ENCODE measurements at regions not wholly inside any gene's neighbourhood (a gene's known extent, or its start where the extent isn't known, plus 50 kb on each side); places are given as distances from the start of the nearest gene placed in this dataset.

DNA sequence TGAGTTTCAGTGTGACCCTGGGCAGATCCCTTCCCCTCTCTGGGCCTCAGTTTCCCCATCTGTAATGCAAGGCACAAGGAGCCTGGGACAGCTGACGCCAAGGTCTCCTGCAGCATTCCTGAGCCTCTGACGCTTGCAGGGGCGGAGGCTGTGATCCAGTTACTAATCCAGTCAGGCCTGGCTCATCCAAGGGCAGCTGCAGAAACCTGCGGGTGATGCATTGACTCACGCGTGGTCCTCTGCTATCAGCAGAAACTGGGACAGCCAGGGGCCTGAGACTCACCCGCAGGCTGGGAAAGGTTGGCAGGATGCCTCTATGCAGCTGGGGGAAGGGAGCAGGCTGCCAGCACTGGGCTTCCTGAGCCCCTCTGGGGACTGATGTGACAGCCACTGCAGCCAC lies 65.0 kb upstream of the SIRPA start:
- WGBS (ENCODE audit: insufficient coverage) = 87% methylated on average over 7 of the region's 7 CpGs
- ATAC-seq (no peak), DNase-seq (no peak)
- Mint-ChIP-seq H3K27ac (no peak overlapping the region), H3K36me3 (no peaks in the 10 kb centered on the region), H3K27me3 (ENCODE audit: low read depth in 2 of 2) (no peaks in the 10 kb centered on the region), H3K4me3 (no peak overlapping the region), H3K9me3 (no peaks in the 10 kb centered on the region), H3K4me1 (no peaks in the 10 kb centered on the region)
- Histone ChIP-seq H3K27me3 (ENCODE audit: control insufficient read depth, insufficient read depth, low read length) (no peaks in the 10 kb centered on the region), H3K4me1 (ENCODE audit: control insufficient read depth, insufficient read depth, low read length) (peaks cover 7% of the 10 kb centered on the region), H3K9me3 (ENCODE audit: control insufficient read depth, insufficient read depth, low read length) (no peaks in the 10 kb centered on the region), H3K4me3 (ENCODE audit: low read length) (no peak overlapping the region), H3K27ac (ENCODE audit: low read length) (no peak overlapping the region), H3K36me3 (ENCODE audit: control insufficient read depth, insufficient read depth, low read length) (no peaks in the 10 kb centered on the region)
- intact Hi-C loops (cut with micrococcal nuclease) = no loop called here
- TF ChIP-seq, protein P1, sequence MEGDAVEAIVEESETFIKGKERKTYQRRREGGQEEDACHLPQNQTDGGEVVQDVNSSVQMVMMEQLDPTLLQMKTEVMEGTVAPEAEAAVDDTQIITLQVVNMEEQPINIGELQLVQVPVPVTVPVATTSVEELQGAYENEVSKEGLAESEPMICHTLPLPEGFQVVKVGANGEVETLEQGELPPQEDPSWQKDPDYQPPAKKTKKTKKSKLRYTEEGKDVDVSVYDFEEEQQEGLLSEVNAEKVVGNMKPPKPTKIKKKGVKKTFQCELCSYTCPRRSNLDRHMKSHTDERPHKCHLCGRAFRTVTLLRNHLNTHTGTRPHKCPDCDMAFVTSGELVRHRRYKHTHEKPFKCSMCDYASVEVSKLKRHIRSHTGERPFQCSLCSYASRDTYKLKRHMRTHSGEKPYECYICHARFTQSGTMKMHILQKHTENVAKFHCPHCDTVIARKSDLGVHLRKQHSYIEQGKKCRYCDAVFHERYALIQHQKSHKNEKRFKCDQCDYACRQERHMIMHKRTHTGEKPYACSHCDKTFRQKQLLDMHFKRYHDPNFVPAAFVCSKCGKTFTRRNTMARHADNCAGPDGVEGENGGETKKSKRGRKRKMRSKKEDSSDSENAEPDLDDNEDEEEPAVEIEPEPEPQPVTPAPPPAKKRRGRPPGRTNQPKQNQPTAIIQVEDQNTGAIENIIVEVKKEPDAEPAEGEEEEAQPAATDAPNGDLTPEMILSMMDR (IDR thresholded peaks at IDR 0.05) = no peak

DNA sequence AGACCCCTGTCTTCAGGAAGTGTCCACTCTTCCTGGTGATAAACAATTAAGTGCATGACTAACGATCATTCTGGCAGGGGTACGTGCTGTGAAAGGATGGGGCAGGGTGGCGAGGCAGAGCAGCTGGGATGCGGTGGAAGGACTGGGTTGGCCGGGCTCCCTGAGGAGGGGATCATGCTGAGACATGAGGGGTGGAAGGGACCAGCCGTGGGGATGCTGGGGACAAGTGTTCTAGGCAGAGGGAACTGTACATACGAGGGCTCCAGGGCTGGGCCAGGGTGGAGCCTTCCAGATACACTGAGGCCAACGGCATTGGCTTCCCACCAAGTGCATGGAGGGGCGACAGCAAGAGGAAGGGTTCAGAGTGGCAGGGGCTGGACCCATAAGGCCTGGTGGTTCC lies 65.7 kb upstream of the SIRPA start:
- ATAC-seq (no peak), DNase-seq (no peak)
- H3K27ac ChIP-seq (ENCODE audit: low read length) = no peak overlapping the region
- intact Hi-C loops (cut with micrococcal nuclease) = no loop called here
- Mint-ChIP-seq H3K4me1 (no peaks in the 10 kb centered on the region), H3K4me3 (no peak overlapping the region), H3K27ac (no peak overlapping the region), H3K9me3 (no peaks in the 10 kb centered on the region), H3K36me3 (no peaks in the 10 kb centered on the region), H3K27me3 (ENCODE audit: low read depth in 2 of 2) (no peaks in the 10 kb centered on the region)
- H3K4me3 ChIP-seq (ENCODE audit: low read length) = no peak overlapping the region
- no peaks in the 10 kb centered on the region for H3K9me3 ChIP-seq (ENCODE audit: control insufficient read depth, insufficient read depth, low read length)
- WGBS (ENCODE audit: insufficient coverage) = 86% methylated on average over 9 of the region's 9 CpGs
- no peaks in the 10 kb centered on the region for H3K27me3 ChIP-seq (ENCODE audit: control insufficient read depth, insufficient read depth, low read length)
- no peaks in the 10 kb centered on the region for H3K36me3 ChIP-seq (ENCODE audit: control insufficient read depth, insufficient read depth, low read length)
- H3K4me1 ChIP-seq (ENCODE audit: control insufficient read depth, insufficient read depth, low read length) = peaks cover 7% of the 10 kb centered on the region
- TF ChIP-seq, protein P1 (IDR thresholded peaks at IDR 0.05) = no peak

DNA sequence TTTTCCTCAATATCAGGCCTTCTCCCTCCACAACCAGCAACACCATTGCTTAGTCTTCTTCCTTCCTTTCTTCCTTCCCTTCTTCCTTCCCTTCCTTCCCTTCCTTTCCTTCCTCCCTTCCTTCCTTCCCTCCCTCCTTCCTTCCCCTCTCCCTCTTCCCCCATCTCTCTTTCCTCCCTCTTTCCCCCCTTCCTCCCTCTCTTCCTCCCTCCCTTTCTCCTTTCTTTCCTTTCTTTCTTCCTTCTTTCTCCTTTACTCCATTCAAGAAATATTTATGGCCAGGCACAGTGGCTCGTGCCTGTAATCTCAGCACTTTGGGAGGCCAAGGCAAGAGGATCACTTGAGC lies 66.4 kb upstream of the SIRPA start:
- H3K36me3 ChIP-seq (ENCODE audit: control insufficient read depth, insufficient read depth, low read length) = no peaks in the 10 kb centered on the region
- ATAC-seq (no peak), DNase-seq (no peak)
- Mint-ChIP-seq H3K9me3 (peaks cover 0 to under 1% of the 10 kb centered on the region in 2 donors), H3K27ac (no peak overlapping the region), H3K4me3 (no peak overlapping the region), H3K4me1 (no peaks in the 10 kb centered on the region), H3K36me3 (peaks cover 2% of the 10 kb centered on the region), H3K27me3 (ENCODE audit: low read depth in 2 of 2) (peaks cover 0 to under 1% of the 10 kb centered on the region in 2 donors)
- no peak overlapping the region for H3K27ac ChIP-seq (ENCODE audit: low read length)
- no peaks in the 10 kb centered on the region for H3K27me3 ChIP-seq (ENCODE audit: control insufficient read depth, insufficient read depth, low read length)
- H3K9me3 ChIP-seq (ENCODE audit: control insufficient read depth, insufficient read depth, low read length) = peaks cover 3% of the 10 kb centered on the region
- 86% methylated on average over 1 of the region's 1 CpG for WGBS (ENCODE audit: insufficient coverage)
- TF ChIP-seq, protein P1 (IDR thresholded peaks at IDR 0.05) = no peak
- no peak overlapping the region for H3K4me3 ChIP-seq (ENCODE audit: low read length)
- intact Hi-C loops (cut with micrococcal nuclease) = no loop called here
- H3K4me1 ChIP-seq (ENCODE audit: control insufficient read depth, insufficient read depth, low read length) = peaks cover 7% of the 10 kb centered on the region

DNA sequence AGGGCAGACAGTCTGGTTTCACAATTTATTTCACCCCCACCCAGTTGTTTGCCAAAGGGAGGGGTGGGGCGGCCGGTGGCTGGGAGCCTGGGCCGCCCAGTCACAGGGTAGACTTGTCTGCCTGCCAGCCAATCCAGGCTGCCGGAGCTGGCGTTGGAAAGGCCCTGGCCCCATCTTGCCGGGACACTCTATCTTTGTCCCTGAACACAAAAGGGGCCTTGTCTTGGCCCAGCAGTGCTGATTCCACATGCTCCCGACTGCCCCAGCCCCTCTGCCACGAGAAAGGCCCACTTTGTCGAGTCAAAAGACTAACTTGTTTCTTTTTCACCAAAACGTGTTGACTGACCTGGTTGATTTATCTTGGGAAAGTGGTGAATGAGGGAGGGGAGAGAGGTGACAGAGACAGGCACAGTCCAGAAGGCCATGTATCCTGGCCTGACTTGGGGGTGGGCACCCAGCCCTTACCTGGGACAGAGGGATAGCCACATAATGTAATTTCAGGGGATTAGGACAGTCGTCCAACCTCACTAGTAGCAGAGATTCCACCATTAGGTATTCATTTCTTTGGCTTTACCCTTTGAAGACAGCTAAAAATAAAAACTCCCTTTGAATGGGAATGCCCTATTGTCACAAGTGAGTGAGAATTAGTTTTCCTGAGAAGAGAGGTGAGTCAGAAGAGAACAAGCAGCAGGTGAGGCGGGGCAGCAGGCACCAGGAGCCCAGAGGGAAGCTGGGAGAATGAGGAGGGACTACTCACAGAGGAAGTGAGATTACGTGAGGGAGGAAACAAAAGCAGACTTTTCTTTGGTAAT lies 67.0 kb upstream of the SIRPA start:
- Mint-ChIP-seq H3K27ac (no peak overlapping the region), H3K4me1 (no peaks in the 10 kb centered on the region), H3K36me3 (peaks cover 7% of the 10 kb centered on the region), H3K27me3 (ENCODE audit: low read depth in 2 of 2) (peaks cover 0 to 3% of the 10 kb centered on the region in 2 donors), H3K9me3 (peaks cover 2% of the 10 kb centered on the region in 2 donors), H3K4me3 (no peak overlapping the region)
- Histone ChIP-seq H3K27ac (ENCODE audit: low read length) (no peak overlapping the region), H3K4me3 (ENCODE audit: low read length) (no peak overlapping the region), H3K9me3 (ENCODE audit: control insufficient read depth, insufficient read depth, low read length) (peaks cover 9% of the 10 kb centered on the region), H3K27me3 (ENCODE audit: control insufficient read depth, insufficient read depth, low read length) (no peaks in the 10 kb centered on the region), H3K36me3 (ENCODE audit: control insufficient read depth, insufficient read depth, low read length) (no peaks in the 10 kb centered on the region), H3K4me1 (ENCODE audit: control insufficient read depth, insufficient read depth, low read length) (peaks cover 7% of the 10 kb centered on the region)
- 84% methylated on average over 13 of the region's 13 CpGs for WGBS (ENCODE audit: insufficient coverage)
- ATAC-seq (no peak), DNase-seq (no peak)
- TF ChIP-seq, protein P1 (IDR thresholded peaks at IDR 0.05) = no peak
- intact Hi-C loops (cut with micrococcal nuclease) = no loop called here

Measured in natural killer cell (primary cell).